ENCODE measurements at regions not wholly inside any gene's neighbourhood (a gene's known extent, or its start where the extent isn't known, plus 50 kb on each side); places are given as distances from the start of the nearest gene placed in this dataset.

- H3K36me3 ChIP-seq (ENCODE audit: control insufficient read depth in 2 of 2, extremely low read depth in 1 of 2, insufficient read depth in 2 of 2, low read length in 2 of 2): no peaks in the 10 kb centered on the region
- H3K27ac ChIP-seq (ENCODE audit: control insufficient read depth, insufficient read depth, low read length): no peak overlapping the region
- no peak overlapping the region for H2AFZ ChIP-seq (ENCODE audit: control insufficient read depth, low read length)
- FAIRE-seq (no peak), DNase-seq (ENCODE audit: low read depth, low spot score) (no peak)
- dilution Hi-C loops (cut with MboI; ENCODE audit: extremely low pct_ligation_motif_present, low sequenced_read_pairs): no loop called here
- no peaks in the 10 kb centered on the region for H3K9me3 ChIP-seq (ENCODE audit: control insufficient read depth, low read depth, low read length)
- no peaks in the 10 kb centered on the region for H3K9me1 ChIP-seq (ENCODE audit: control insufficient read depth, extremely low read depth, insufficient read depth, low read length)
- H3K4me1 ChIP-seq (ENCODE audit: control insufficient read depth, extremely low read depth, insufficient read depth, low read length): peaks cover 5% of the 10 kb centered on the region
- H3K9ac ChIP-seq (ENCODE audit: control insufficient read depth, extremely low read depth, insufficient read depth, low read length): no peak overlapping the region
- no peak overlapping the region for H3K4me3 ChIP-seq (ENCODE audit: control insufficient read depth in 2 of 3, extremely low read depth in 1 of 3, insufficient read depth in 2 of 3, low read depth in 1 of 3, low read length in 3 of 3)
- H4K20me1 ChIP-seq (ENCODE audit: control insufficient read depth, extremely low read depth, insufficient read depth, low read length): no peaks in the 10 kb centered on the region
- TF ChIP-seq EZH2 (IDR thresholded peaks at IDR 0.05; ENCODE audit: low read length): no peak
- no peak for TF ChIP-seq CTCF (optimal IDR thresholded peaks at IDR 0.05 in 1 of 3, IDR thresholded peaks at IDR 0.05 in 1 of 3, conservative IDR thresholded peaks at IDR 0.05 in 1 of 3; ENCODE audit: extremely low read depth in 1 of 3, insufficient read depth in 2 of 3, low read length in 3 of 3)
- H3K4me2 ChIP-seq (ENCODE audit: control insufficient read depth, extremely low read depth, insufficient read depth, low read depth, low read length): peak overlapping the region; percentile 73
- H3K79me2 ChIP-seq (ENCODE audit: control insufficient read depth, insufficient read depth, low read length): no peaks in the 10 kb centered on the region
- no peaks in the 10 kb centered on the region for H3K27me3 ChIP-seq (ENCODE audit: control insufficient read depth, extremely low read depth, insufficient read depth, low read length)
These were observed 58.0 kb upstream of the ARHGAP18 start for GRCh38 chr6:129767776-129768485.

DNA sequence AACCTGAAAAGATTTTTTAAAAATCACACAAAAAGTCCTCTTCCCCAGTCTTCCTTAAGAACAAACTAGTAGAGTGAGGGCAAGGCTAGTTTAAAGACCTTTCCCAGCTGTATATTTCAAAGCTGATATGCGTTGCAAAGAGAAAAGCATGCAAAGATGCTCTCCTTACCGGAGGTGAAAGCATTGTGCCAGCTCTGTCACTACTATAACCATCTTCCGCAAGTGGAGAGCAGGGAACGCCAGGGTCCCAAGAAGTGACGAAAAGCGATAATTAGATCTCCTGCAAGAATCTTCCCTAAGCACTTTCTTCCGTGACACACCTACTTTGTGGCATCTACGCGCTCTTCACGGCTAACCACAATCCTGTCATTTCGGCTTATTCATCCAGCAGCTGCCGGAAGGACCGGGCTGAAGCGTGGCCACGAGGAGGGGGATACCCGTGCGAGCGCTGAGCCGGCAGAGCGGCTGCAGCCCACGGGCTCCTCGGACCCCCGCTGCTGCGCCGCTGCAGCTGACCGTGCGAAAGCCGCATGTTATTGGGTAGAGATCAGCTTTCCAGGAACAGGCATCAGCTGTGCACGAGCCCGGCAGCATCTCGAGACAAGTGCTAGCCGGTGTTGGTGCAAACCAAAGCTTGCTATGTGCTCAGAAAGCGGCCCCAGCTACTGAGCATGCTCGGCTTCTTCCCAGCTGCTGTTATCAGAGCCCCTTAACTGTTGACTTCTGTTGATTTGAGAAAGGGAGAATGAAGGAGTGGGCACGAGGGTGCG, 57.2 kb upstream of the ARHGAP18 start:
- H3K9me3 ChIP-seq (ENCODE audit: control insufficient read depth, low read depth, low read length): no peaks in the 10 kb centered on the region
- H4K20me1 ChIP-seq (ENCODE audit: control insufficient read depth, extremely low read depth, insufficient read depth, low read length): no peaks in the 10 kb centered on the region
- no peaks in the 10 kb centered on the region for H3K36me3 ChIP-seq (ENCODE audit: control insufficient read depth in 2 of 2, extremely low read depth in 1 of 2, insufficient read depth in 2 of 2, low read length in 2 of 2)
- DNase-seq (ENCODE audit: low read depth, low spot score) (no peak), FAIRE-seq (peak; percentile 87)
- H2AFZ ChIP-seq (ENCODE audit: control insufficient read depth, low read length): no peak overlapping the region
- peak overlapping the region; percentile 27 to 43 (median 29) for H3K4me3 ChIP-seq (ENCODE audit: control insufficient read depth in 2 of 3, extremely low read depth in 1 of 3, insufficient read depth in 2 of 3, low read depth in 1 of 3, low read length in 3 of 3)
- H3K9me1 ChIP-seq (ENCODE audit: control insufficient read depth, extremely low read depth, insufficient read depth, low read length): no peaks in the 10 kb centered on the region
- no peaks in the 10 kb centered on the region for H3K27me3 ChIP-seq (ENCODE audit: control insufficient read depth, extremely low read depth, insufficient read depth, low read length)
- no peak overlapping the region for H3K27ac ChIP-seq (ENCODE audit: control insufficient read depth, insufficient read depth, low read length)
- no peak for TF ChIP-seq CTCF (optimal IDR thresholded peaks at IDR 0.05 in 1 of 3, IDR thresholded peaks at IDR 0.05 in 1 of 3, conservative IDR thresholded peaks at IDR 0.05 in 1 of 3; ENCODE audit: extremely low read depth in 1 of 3, insufficient read depth in 2 of 3, low read length in 3 of 3)
- TF ChIP-seq EZH2 (IDR thresholded peaks at IDR 0.05; ENCODE audit: low read length): no peak
- dilution Hi-C loops (cut with MboI; ENCODE audit: extremely low pct_ligation_motif_present, low sequenced_read_pairs): no loop called here
- no peaks in the 10 kb centered on the region for H3K79me2 ChIP-seq (ENCODE audit: control insufficient read depth, insufficient read depth, low read length)
- H3K4me1 ChIP-seq (ENCODE audit: control insufficient read depth, extremely low read depth, insufficient read depth, low read length): peaks cover 5% of the 10 kb centered on the region
- no peak overlapping the region for H3K9ac ChIP-seq (ENCODE audit: control insufficient read depth, extremely low read depth, insufficient read depth, low read length)
- H3K4me2 ChIP-seq (ENCODE audit: control insufficient read depth, extremely low read depth, insufficient read depth, low read depth, low read length): peak overlapping the region; percentile 73
